ENCODE measurements at regions not wholly inside any gene's neighbourhood (a gene's known extent, or its start where the extent isn't known, plus 50 kb on each side); places are given as distances from the start of the nearest gene placed in this dataset.

- DNase-seq (ENCODE audit: low spot score): no peak
These were observed 428.0 kb downstream of the PLPP3 start for GRCh38 chr1:56151402-56151801.

- DNase-seq (ENCODE audit: low spot score): no peak
These were observed 428.7 kb downstream of the PLPP3 start for GRCh38 chr1:56150441-56151215.

- DNase-seq (ENCODE audit: low spot score): no peak
These were observed 429.6 kb downstream of the PLPP3 start for GRCh38 chr1:56149761-56150160.

GRCh38 chr1:56148326-56149193, 430.8 kb downstream of the PLPP3 start:
- no peak for DNase-seq (ENCODE audit: low spot score)

DNA sequence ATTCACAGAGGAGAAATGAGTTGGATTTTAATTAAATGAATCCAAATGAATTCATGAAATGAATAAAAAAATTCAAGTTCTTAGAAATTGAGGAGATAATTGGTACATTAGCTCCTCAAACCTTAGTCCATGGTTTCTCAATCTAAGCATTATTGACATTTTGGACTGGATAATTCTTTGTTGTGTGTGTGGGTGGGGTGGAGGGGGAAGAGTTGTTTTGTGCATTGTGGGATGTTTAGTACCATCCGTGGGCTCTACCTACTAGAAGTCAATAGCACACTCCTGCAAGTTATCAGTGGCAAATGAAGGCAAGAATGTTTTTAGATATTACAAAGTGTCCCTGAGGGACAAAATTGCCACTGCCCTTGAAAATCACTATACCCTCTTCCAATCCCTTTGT, 431.9 kb downstream of the PLPP3 start:
- no peak for DNase-seq (ENCODE audit: low spot score)

GRCh38 chr1:56147034-56147433, 432.3 kb downstream of the PLPP3 start:
- DNase-seq (ENCODE audit: low spot score): no peak

- peak; percentile 17 for DNase-seq (ENCODE audit: low spot score)
These were observed 432.9 kb downstream of the PLPP3 start for GRCh38 chr1:56146449-56146848.

DNA sequence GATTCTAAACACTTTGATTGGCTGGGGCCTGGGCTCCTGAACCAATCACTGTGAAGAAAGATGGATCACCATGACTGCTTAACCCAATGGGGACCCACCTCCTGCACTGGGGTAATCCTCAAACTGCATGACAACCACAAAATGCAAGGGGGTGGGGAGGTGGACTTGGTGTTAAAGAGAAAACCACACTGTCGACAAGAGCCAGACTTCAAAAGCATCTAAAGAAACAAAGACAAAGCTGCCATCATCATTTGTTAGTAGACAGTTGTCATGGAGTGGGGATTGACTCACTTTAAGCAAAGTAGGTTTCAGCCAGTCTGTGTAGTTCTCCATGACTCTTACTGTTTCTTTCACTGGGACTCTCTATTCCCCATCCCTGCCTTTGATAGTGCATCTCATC, 433.8 kb downstream of the PLPP3 start:
- no peak for DNase-seq (ENCODE audit: low spot score)

GRCh38 chr1:56142301-56142700, 437.1 kb downstream of the PLPP3 start:
- no peak for DNase-seq (ENCODE audit: low spot score)

DNA sequence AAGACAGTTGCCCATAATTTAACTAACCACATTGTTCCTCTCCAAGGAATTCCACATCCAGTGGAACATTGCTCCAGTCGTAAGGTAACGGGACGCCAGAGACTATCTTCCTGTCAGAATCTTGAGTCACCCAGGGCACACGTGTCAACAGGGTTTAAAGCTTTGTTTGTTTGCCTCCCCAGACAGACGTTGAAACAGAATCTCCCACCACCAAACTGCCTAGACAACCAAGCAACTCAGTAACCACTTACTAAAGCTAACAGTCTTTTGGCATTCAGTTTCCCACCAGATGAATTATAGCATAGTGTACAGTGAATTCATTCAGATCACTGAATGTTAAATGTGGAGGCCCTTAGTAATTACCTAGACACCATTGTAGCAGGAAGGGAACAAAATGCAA, 439.5 kb downstream of the PLPP3 start:
- DNase-seq (ENCODE audit: low spot score): no peak

DNA sequence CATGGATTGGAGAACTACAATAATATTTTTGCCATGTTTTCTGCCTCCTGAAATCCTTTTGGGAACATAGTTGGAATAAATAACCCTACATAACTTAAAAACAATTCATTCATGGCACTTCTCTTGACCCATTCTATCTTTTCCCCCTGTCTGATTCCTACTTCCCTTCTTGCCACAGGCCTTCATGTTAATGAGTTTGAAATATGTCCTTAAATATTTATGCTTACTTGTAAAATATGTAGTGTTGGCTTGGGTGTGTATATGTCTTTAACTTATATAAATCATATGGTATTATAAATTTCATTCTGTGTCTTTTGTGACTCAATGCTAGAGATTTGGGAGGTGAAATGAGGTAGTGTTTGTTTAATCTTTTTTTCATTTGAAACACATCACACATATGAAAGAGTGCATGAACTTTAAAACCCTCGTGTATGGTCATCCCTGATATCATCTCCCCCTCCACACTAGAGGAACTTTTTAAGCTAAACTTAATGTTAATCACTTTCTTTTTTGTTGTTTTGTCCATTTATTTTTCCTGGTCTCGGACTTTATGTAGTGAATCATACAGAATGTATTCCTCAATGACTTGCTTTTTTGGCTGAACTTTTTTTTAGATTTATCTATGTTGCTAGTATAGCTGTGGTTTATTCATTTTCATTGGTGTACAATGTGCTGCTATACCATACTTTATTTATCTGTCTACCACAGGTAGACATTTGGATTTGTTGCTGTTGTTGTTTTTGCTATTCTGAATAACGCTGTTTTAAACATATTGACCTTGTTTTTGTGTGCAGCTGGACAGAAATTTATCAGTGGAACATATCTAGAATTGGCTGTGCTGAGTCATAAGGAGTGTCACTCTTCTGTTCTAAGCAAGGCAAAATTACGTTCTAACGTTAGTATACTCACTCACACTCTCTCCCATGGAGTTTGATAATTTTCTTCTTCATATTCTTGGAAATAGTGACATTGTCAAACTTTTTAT, 441.6 kb downstream of the PLPP3 start:
- DNase-seq (ENCODE audit: low spot score): no peak

GRCh38 chr1:56137090-56137489, 442.3 kb downstream of the PLPP3 start:
- no peak for DNase-seq (ENCODE audit: low spot score)

DNA sequence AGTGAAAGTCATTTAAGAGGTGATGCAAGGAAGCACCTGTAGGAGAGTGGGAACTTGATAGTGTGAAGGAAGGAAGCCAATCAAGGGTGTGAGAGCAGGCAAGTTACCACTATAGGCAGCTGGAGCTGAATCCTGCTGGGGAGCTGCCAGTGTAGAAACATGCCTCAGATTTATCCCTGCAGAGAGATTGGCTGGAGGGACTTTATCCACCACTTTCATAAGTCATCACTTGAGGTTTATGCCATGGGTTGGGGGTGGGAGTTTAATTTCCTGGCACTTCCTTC, 443.6 kb downstream of the PLPP3 start:
- DNase-seq (ENCODE audit: low spot score): no peak

- DNase-seq (ENCODE audit: low spot score): no peak
These were observed 444.1 kb downstream of the PLPP3 start for GRCh38 chr1:56135069-56135863.

DNA sequence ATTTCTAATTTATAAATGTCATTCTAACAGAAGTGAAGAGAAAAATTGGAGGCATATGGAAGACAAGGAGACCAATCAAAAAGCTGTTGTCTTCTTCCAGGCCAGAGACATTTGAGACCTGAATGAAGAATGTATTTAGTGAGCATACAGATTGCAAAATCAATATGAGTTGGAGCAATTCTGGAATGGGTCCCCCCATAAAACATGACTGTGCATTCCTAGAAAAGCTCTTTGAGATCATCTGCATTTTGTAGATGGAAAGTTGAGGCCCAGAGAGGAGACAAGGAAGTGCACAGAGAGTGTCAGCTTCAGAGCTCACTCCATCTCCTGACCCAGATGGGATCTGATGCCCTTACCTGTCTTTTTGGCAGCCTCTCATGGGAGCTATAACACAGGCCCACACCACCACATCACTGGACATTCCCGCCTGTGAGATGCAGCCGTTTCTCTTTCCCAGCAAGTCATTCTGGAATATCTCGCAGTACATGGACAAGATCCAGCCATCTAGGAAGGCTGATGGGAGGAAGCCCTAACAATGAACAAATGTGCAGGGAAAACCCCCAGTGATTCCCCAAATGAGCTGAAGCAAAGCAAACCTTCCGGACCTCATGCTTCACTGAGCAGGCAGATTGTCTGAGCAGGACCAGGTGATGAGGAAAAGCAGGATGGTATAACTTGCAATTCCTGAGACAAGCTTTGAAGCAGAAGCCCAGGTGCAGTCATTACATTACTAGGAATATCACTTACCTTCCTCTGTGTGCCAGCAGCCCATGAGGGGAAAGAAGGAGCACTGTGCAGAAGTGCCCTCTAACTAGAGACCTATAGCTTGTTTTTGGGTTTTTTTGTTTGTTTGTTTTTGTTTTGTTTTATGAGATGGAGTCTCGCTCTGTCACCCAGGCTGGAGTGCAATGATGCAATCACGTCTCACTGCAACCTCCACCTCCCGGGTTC, 445.6 kb downstream of the PLPP3 start:
- DNase-seq (ENCODE audit: low spot score): no peak

GRCh38 chr1:56132520-56132919, 446.8 kb downstream of the PLPP3 start:
- no peak for DNase-seq (ENCODE audit: low spot score)

- no peak for DNase-seq (ENCODE audit: low spot score)
These were observed 449.5 kb downstream of the PLPP3 start for GRCh38 chr1:56129837-56130236.

GRCh38 chr1:56125316-56125715, 454.0 kb downstream of the PLPP3 start:
- no peak for DNase-seq (ENCODE audit: low spot score)

DNA sequence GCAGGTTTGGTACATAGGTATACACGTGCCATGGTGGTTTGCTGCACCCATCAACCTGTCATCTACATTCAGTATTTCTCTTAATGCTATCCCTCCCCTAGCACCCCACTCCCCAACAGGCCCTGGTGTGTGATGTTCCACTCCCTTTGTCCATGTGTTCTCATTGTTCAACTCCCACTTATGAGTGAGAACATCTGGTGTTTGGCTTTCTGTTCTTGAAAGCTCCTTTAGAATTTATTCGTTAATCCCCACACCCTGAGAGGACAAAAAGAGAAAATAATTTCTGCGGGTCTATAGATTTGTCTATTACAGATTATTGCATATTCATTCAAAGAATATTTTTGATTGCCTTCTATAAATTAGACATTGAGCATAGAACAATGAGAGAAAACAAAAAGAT, 455.5 kb downstream of the PLPP3 start:
- DNase-seq (ENCODE audit: low spot score): no peak

DNA sequence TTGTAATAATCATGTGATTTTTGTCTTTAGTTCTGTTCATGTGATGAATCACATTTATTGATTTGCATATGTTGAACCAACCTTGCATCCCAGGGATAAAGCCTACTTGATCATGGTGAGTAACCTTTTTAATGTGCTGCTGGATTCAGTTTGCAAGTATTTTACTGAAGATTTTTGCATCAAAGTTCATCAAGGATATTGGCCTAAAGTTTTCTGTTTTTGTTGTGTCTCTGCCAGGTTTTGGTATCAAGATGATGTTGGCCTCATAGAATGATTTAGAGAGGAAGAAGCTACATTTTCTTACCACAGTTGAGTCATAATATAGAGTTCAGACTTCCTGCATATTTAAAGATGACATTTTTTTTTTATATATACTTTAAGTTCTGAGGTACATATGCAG, 455.9 kb downstream of the PLPP3 start:
- no peak for DNase-seq (ENCODE audit: low spot score)

All from AG08396 (cell line).